ENCODE measurements at regions not wholly inside any gene's neighbourhood (a gene's known extent, or its start where the extent isn't known, plus 50 kb on each side); places are given as distances from the start of the nearest gene placed in this dataset.
"Not testable (repeated sequence)": the region's sequence is repeated elsewhere in the genome, so short reads cannot be mapped to it uniquely, and the experiment has no call there.

- DNase-seq (ENCODE audit: low spot score) = peak; percentile 73
Observed at GRCh38 chr17:69672924-69673323, 258.4 kb downstream of the MAP2K6 start.

- peak; percentile 22 for DNase-seq (ENCODE audit: low spot score)
Observed at GRCh38 chr17:69677130-69677529, 262.6 kb downstream of the MAP2K6 start.

GRCh38 chr17:69678206-69678605, 263.7 kb downstream of the MAP2K6 start:
- DNase-seq (ENCODE audit: low spot score) = no peak

- no peak for DNase-seq (ENCODE audit: low spot score)
Observed at GRCh38 chr17:69679829-69680228, 265.3 kb downstream of the MAP2K6 start.

- DNase-seq (ENCODE audit: low spot score) = no peak
Observed at GRCh38 chr17:69684251-69684650, 269.8 kb downstream of the MAP2K6 start.

GRCh38 chr17:69685150-69685549, 270.7 kb downstream of the MAP2K6 start:
- DNase-seq (ENCODE audit: low spot score) = not testable (repeated sequence)

- DNase-seq (ENCODE audit: low spot score) = no peak
Observed at GRCh38 chr17:69690531-69690930, 276.0 kb downstream of the MAP2K6 start.

GRCh38 chr17:69692171-69692570, 277.7 kb downstream of the MAP2K6 start:
- no peak for DNase-seq (ENCODE audit: low spot score)

GRCh38 chr17:69695646-69696045, 281.1 kb downstream of the MAP2K6 start:
- DNase-seq (ENCODE audit: low spot score) = no peak

GRCh38 chr17:69696650-69697049, 282.2 kb downstream of the MAP2K6 start:
- no peak for DNase-seq (ENCODE audit: low spot score)

- DNase-seq (ENCODE audit: low spot score) = not testable (repeated sequence)
Observed at GRCh38 chr17:69698352-69698751, 283.9 kb downstream of the MAP2K6 start.

GRCh38 chr17:69702078-69702477, 287.6 kb downstream of the MAP2K6 start:
- DNase-seq (ENCODE audit: low spot score) = no peak

GRCh38 chr17:69703751-69704150, 289.3 kb downstream of the MAP2K6 start:
- DNase-seq (ENCODE audit: low spot score) = no peak

- no peak for DNase-seq (ENCODE audit: low spot score)
Observed at GRCh38 chr17:69704935-69705334, 290.4 kb downstream of the MAP2K6 start.

GRCh38 chr17:69706127-69706526, 291.6 kb downstream of the MAP2K6 start:
- no peak for DNase-seq (ENCODE audit: low spot score)

GRCh38 chr17:69709441-69709840, 294.9 kb downstream of the MAP2K6 start:
- no peak for DNase-seq (ENCODE audit: low spot score)

- no peak for DNase-seq (ENCODE audit: low spot score)
Observed at GRCh38 chr17:69710926-69711325, 296.4 kb downstream of the MAP2K6 start.

GRCh38 chr17:69711541-69711940, 297.0 kb downstream of the MAP2K6 start:
- DNase-seq (ENCODE audit: low spot score) = no peak

GRCh38 chr17:69712801-69713311, 298.4 kb downstream of the MAP2K6 start:
- no peak for DNase-seq (ENCODE audit: low spot score)

- DNase-seq (ENCODE audit: low spot score) = no peak
Observed at GRCh38 chr17:69713815-69714214, 299.3 kb downstream of the MAP2K6 start.

GRCh38 chr17:69714669-69715068, 300.2 kb downstream of the MAP2K6 start:
- no peak for DNase-seq (ENCODE audit: low spot score)

- no peak for DNase-seq (ENCODE audit: low spot score)
Observed at GRCh38 chr17:69715656-69716055, 301.2 kb downstream of the MAP2K6 start.

- DNase-seq (ENCODE audit: low spot score) = no peak
Observed at GRCh38 chr17:69716556-69716955, 302.1 kb downstream of the MAP2K6 start.

GRCh38 chr17:69717214-69717613, 302.7 kb downstream of the MAP2K6 start:
- DNase-seq (ENCODE audit: low spot score) = no peak

GRCh38 chr17:69717819-69718218, 303.3 kb downstream of the MAP2K6 start:
- no peak for DNase-seq (ENCODE audit: low spot score)
